GM12878 (cell line): ENCODE measurements at regions not wholly inside any gene's neighbourhood (a gene's known extent, or its start where the extent isn't known, plus 50 kb on each side); places are given as distances from the start of the nearest gene placed in this dataset.
A peak's percentile ranks its signal among the peaks of the same experiment; 100 is the strongest.

Experiments
- CBX3 ChIP-seq: fragments of 200-600 bp; sonication (generic); IDR thresholded peaks from 2 replicates; pipeline ENCODE4 v1.6.1; 2016; ENCODE audit warnings: low read depth, borderline replicate concordance
- CEBPB ChIP-seq, 2 experiments: fragments of 150-350 bp in 1 of 2; IDR thresholded peaks; 2 replicates each; pipeline ENCODE4 v1.6.1; 2012 to 2014; ENCODE audit warnings: low read depth in 2 of 2, low read length in 2 of 2, borderline replicate concordance in 1 of 2, inconsistent platforms in 1 of 2
- GABPA ChIP-seq: IDR thresholded peaks from 2 replicates; pipeline ENCODE4 v1.6.1; 2014; ENCODE audit warnings: antibody characterized with exemption, low read depth, mild to moderate bottlenecking, inconsistent platforms
- IKZF2 ChIP-seq, 2 experiments: fragments of 450-650 bp; IDR thresholded peaks; 2 replicates each; pipeline ENCODE4 v1.6.1; 2017; ENCODE audit warnings: mild to moderate bottlenecking in 2 of 2, moderate library complexity in 2 of 2
- JUNB ChIP-seq: IDR thresholded peaks from 2 replicates; pipeline ENCODE4 v1.6.1; 2016; ENCODE audit warnings: antibody characterized with exemption, mild to moderate bottlenecking
- JUND ChIP-seq: IDR thresholded peaks from 2 replicates; pipeline ENCODE4 v1.6.1; 2012; ENCODE audit warnings: low read depth, mild to moderate bottlenecking, low read length, improper control_type of control experiment, moderate library complexity
- MTA3 ChIP-seq: IDR thresholded peaks from 2 replicates; pipeline ENCODE4 v1.6.1; 2012; ENCODE audit warnings: low read length, inconsistent platforms, borderline replicate concordance
- MXI1 ChIP-seq: fragments of 150-350 bp; IDR thresholded peaks from 2 replicates; pipeline ENCODE4 v1.6.1; 2011; ENCODE audit warnings: low read depth, mild to moderate bottlenecking, inconsistent platforms, low read length, improper control_type of control experiment
- NFYB ChIP-seq: IDR thresholded peaks from 2 replicates; pipeline ENCODE4 v1.6.1; 2011; ENCODE audit warnings: low read depth, mild to moderate bottlenecking, low read length, improper control_type of control experiment, moderate library complexity; ENCODE audit not compliant: insufficient read depth
- NRF1 ChIP-seq: conservative IDR thresholded peaks from 2 replicates; pipeline ENCODE4 v1.6.1; 2011; ENCODE audit warnings: mild to moderate bottlenecking, low read depth, low read length, improper control_type of control experiment
- PAX8 ChIP-seq: fragments of 450-650 bp; IDR thresholded peaks from 2 replicates; pipeline ENCODE4 v1.6.1; 2017; ENCODE audit warnings: mild to moderate bottlenecking, moderate library complexity
- POU2F2 ChIP-seq: IDR thresholded peaks from 3 replicates; pipeline ENCODE4 v1.6.1; 2011; ENCODE audit warnings: low read depth, mild to moderate bottlenecking, low read length, borderline replicate concordance
- RELA ChIP-seq: fragments of 450-650 bp; IDR thresholded peaks from 2 replicates; pipeline ENCODE4 v1.8.0; 2014; ENCODE audit warnings: borderline replicate concordance; ENCODE audit not compliant: partially characterized antibody
- RFX5 ChIP-seq: IDR thresholded peaks from 2 replicates; pipeline ENCODE4 v1.6.1; 2011; ENCODE audit warnings: low read depth, low read length, improper control_type of control experiment
- SIN3A ChIP-seq: IDR thresholded peaks from 2 replicates; pipeline ENCODE4 v1.6.1; 2012; ENCODE audit warnings: low read depth, low read length, improper control_type of control experiment
- SMAD1 ChIP-seq: fragments of 450-650 bp; IDR thresholded peaks from 2 replicates; pipeline ENCODE4 v1.6.1; 2018; ENCODE audit warnings: mild to moderate bottlenecking, low read depth; ENCODE audit not compliant: partially characterized antibody
- SREBF1 ChIP-seq: IDR thresholded peaks from 2 replicates; pipeline ENCODE4 v1.6.1; 2012; ENCODE audit warnings: mild to moderate bottlenecking, low read length
- TAF1 ChIP-seq: IDR thresholded peaks from 2 replicates; pipeline ENCODE4 v1.6.1; 2011; ENCODE audit warnings: mild to moderate bottlenecking, low read depth, low read length, borderline replicate concordance
- YY1 ChIP-seq: IDR thresholded peaks from 2 replicates; pipeline ENCODE4 v1.6.1; 2011; ENCODE audit warnings: low read depth, mild to moderate bottlenecking, low read length
- ZNF217 ChIP-seq: fragments of 450-650 bp; IDR thresholded peaks from 2 replicates; pipeline ENCODE4 v1.6.1; 2017; ENCODE audit warnings: antibody characterized with exemption, mild to moderate bottlenecking
- ZNF384 ChIP-seq: IDR thresholded peaks from 2 replicates; pipeline ENCODE4 v1.6.1; 2012; ENCODE audit warnings: low read depth, mild to moderate bottlenecking, low read length, improper control_type of control experiment, borderline replicate concordance
- ZSCAN29 ChIP-seq: fragments of 450-650 bp; IDR thresholded peaks from 2 replicates; pipeline ENCODE4 v1.6.1; 2017; ENCODE audit warnings: mild to moderate bottlenecking, moderate library complexity
- TF ChIP-seq, protein P1 (sequence below): fragments of 450-650 bp; IDR thresholded peaks from 2 replicates; pipeline ENCODE4 v1.6.1; 2017; ENCODE audit warnings: borderline replicate concordance
- TF ChIP-seq, protein P2 (sequence below): IDR thresholded peaks from 2 replicates; pipeline ENCODE4 v1.6.1; 2012; ENCODE audit warnings: low read depth, low read length, improper control_type of control experiment
- TF ChIP-seq, protein P3 (sequence below): fragments of 150-350 bp; IDR thresholded peaks from 2 replicates; pipeline ENCODE4 v1.6.1; 2014; ENCODE audit warnings: mild to moderate bottlenecking, low read depth, low read length
- TF ChIP-seq, protein P4 (sequence below): IDR thresholded peaks from 2 replicates; pipeline ENCODE4 v1.6.1; 2011; ENCODE audit warnings: low read depth, mild to moderate bottlenecking, low read length, moderate library complexity, borderline replicate concordance; ENCODE audit errors: extremely low read depth
- TF ChIP-seq, protein P5 (sequence below): IDR thresholded peaks from 2 replicates; pipeline ENCODE4 v1.6.1; 2011; ENCODE audit warnings: borderline replicate concordance, low read depth, mild to moderate bottlenecking, moderate library complexity, low read length; ENCODE audit not compliant: insufficient read depth, poor library complexity, severe bottlenecking

DNA sequence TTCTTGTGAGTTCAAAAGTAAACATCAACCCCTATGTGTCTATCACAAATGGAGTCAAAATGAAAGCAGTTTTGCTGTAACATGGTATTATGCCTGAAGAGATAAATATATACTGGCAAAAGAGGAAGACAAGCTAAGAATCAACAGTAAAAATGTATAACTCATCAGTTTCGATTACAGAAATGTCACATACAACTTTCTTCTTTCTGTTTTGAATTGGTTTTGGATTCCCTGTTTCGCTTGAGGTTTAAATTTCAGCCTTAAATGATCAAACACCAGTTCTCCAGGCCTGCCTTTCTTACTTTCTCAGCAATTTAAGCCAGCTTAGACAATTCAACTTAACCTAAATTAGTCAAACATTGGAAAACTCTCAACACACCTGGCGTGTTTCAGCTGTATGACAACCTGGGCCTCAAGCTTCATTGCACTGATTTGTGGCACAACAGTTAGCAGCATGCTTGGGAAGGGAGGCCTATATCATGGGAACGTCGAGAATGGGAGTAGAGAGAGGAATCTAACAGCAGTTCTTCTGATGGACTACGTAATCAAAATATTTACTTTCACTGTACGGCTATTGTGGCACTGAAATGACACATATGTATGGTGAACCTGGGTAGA is 51.9 kb upstream of the MARCKS start (continued):
- TF ChIP-seq, protein P1, sequence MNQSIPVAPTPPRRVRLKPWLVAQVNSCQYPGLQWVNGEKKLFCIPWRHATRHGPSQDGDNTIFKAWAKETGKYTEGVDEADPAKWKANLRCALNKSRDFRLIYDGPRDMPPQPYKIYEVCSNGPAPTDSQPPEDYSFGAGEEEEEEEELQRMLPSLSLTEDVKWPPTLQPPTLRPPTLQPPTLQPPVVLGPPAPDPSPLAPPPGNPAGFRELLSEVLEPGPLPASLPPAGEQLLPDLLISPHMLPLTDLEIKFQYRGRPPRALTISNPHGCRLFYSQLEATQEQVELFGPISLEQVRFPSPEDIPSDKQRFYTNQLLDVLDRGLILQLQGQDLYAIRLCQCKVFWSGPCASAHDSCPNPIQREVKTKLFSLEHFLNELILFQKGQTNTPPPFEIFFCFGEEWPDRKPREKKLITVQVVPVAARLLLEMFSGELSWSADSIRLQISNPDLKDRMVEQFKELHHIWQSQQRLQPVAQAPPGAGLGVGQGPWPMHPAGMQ: no peak
- no peak for TF ChIP-seq ZSCAN29
- peak; percentile 83 to 88 for TF ChIP-seq IKZF2 (IDR thresholded peaks at IDR 0.05)
- TF ChIP-seq POU2F2: no peak
- TF ChIP-seq CBX3: no peak
- TF ChIP-seq, protein P2, sequence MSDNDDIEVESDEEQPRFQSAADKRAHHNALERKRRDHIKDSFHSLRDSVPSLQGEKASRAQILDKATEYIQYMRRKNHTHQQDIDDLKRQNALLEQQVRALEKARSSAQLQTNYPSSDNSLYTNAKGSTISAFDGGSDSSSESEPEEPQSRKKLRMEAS: no peak
- no peak for TF ChIP-seq SREBF1
- no peak; the same call in 1 of the 2 replicates for TF ChIP-seq MXI1
- TF ChIP-seq, protein P3, sequence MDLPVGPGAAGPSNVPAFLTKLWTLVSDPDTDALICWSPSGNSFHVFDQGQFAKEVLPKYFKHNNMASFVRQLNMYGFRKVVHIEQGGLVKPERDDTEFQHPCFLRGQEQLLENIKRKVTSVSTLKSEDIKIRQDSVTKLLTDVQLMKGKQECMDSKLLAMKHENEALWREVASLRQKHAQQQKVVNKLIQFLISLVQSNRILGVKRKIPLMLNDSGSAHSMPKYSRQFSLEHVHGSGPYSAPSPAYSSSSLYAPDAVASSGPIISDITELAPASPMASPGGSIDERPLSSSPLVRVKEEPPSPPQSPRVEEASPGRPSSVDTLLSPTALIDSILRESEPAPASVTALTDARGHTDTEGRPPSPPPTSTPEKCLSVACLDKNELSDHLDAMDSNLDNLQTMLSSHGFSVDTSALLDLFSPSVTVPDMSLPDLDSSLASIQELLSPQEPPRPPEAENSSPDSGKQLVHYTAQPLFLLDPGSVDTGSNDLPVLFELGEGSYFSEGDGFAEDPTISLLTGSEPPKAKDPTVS: no peak
- TF ChIP-seq NRF1: no peak
- no peak for TF ChIP-seq NFYB
- TF ChIP-seq YY1: no peak
- no peak for TF ChIP-seq CEBPB (IDR thresholded peaks at IDR 0.05; ENCODE audit: borderline replicate concordance in 1 of 2, low read depth in 2 of 2, low read length in 2 of 2)
- TF ChIP-seq RELA: no peak
- TF ChIP-seq JUND: 0 out of 2 replicates have a peak, but pooled peaks have one; percentile 57
- no peak for TF ChIP-seq PAX8
- no peak for TF ChIP-seq ZNF384
- peak; percentile 74 for TF ChIP-seq MTA3
- TF ChIP-seq, protein P4, sequence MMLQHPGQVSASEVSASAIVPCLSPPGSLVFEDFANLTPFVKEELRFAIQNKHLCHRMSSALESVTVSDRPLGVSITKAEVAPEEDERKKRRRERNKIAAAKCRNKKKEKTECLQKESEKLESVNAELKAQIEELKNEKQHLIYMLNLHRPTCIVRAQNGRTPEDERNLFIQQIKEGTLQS: no peak
- peak; percentile 95 for TF ChIP-seq JUNB
- no peak for TF ChIP-seq SIN3A
- TF ChIP-seq, protein P5, sequence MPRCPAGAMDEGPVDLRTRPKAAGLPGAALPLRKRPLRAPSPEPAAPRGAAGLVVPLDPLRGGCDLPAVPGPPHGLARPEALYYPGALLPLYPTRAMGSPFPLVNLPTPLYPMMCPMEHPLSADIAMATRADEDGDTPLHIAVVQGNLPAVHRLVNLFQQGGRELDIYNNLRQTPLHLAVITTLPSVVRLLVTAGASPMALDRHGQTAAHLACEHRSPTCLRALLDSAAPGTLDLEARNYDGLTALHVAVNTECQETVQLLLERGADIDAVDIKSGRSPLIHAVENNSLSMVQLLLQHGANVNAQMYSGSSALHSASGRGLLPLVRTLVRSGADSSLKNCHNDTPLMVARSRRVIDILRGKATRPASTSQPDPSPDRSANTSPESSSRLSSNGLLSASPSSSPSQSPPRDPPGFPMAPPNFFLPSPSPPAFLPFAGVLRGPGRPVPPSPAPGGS: no peak
- TF ChIP-seq SMAD1: no peak
- peak; percentile 65; the same call in 1 of the 2 replicates for TF ChIP-seq ZNF217
- TF ChIP-seq RFX5: no peak
- TF ChIP-seq GABPA: no peak
- no peak for TF ChIP-seq TAF1
